Activated naive CD8-positive, alpha-beta T cell treated with anti-CD3 and anti-CD28 coated beads, Interleukin-2, amount 50 U/mL, for 16 hours (primary cell): ENCODE measurements at regions not wholly inside any gene's neighbourhood (a gene's known extent, or its start where the extent isn't known, plus 50 kb on each side); places are given as distances from the start of the nearest gene placed in this dataset.

ENCODE experiments used
- DNase-seq: peaks from one replicate; pipeline ENCODE4 v3.0.0-alpha.2; 2020; ENCODE audit warnings: low read depth, low spot score

DNA sequence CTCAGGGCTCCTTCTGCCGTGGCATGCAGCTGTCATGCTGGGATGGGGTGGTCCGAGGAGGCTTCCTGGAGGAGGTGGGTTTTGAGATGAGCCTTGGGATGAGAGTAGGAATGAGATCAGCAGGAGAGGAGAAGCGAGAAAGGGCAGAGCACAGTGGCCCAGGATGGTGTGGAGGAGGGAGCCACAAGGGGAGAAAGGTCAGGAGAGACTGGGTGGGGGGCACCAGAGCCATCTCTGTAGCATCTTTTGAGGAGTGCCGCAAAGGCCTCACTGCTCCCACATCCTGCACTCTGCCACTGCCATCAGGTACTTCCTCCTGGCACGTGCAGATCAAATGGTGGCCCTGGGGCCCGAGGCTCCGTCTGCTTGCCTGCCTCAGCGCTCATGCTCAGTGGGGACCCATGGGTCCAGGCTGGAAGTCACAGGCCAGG is 150.2 kb downstream of the MACROH2A1 start:
- DNase-seq: no peak

DNA sequence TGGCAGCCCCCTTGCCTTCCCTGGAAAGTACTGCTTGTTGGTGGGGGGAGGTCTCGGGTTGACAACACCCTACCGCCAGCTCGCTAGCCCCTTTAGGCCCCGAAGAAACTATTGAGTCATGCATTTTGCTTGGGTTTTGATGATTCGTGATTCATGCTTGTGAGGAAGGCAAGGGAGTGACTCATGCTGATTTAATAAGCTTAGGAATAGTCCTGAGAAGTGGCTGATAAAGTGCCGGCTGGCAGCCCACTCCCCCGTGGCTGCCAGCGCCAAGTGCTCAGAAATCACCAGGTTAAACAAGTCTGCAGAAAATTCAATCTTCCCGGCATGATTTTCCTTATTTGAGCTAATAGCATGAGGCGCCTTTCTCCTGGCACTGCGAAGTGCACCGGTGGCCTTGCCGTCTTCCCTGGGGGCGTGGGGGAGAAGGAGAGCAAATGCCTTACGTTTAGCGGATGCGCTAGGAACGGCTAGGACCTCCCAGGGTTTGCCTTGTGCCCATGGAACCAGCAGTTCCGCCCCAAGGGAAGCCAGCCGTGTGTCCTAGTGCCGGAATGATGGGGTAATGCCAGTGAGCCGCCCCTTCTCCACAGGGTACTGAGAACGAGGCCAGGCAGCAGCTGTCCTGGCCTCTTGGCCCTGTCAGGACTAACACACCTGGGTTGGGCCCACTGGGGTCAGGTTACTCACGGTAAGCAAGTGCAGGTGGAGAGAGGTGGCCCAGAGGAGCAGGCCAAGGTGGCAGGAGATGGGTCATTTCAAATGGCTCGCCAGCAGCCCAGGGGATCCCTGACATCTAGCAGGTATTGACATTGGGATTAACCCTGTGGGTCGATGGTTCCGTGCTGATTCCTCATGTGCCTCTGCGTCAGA is 151.9 kb downstream of the MACROH2A1 start:
- DNase-seq: no peak

DNA sequence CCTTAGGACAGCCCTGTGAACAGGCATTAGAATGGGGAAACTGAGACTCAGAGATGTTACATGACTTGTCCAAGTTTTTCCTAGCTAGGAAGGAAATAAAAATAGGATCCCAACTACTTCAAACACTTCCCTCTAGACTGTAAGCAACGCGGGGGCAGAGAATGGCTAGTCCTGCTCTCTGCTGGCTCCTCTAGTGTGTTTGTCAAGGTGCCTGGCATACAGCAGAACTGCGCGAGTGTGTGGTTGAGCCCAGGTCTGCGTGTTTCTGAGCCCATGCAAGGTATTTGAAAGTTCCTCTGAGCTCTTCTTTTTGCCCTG is 152.5 kb downstream of the MACROH2A1 start:
- DNase-seq: no peak

DNA sequence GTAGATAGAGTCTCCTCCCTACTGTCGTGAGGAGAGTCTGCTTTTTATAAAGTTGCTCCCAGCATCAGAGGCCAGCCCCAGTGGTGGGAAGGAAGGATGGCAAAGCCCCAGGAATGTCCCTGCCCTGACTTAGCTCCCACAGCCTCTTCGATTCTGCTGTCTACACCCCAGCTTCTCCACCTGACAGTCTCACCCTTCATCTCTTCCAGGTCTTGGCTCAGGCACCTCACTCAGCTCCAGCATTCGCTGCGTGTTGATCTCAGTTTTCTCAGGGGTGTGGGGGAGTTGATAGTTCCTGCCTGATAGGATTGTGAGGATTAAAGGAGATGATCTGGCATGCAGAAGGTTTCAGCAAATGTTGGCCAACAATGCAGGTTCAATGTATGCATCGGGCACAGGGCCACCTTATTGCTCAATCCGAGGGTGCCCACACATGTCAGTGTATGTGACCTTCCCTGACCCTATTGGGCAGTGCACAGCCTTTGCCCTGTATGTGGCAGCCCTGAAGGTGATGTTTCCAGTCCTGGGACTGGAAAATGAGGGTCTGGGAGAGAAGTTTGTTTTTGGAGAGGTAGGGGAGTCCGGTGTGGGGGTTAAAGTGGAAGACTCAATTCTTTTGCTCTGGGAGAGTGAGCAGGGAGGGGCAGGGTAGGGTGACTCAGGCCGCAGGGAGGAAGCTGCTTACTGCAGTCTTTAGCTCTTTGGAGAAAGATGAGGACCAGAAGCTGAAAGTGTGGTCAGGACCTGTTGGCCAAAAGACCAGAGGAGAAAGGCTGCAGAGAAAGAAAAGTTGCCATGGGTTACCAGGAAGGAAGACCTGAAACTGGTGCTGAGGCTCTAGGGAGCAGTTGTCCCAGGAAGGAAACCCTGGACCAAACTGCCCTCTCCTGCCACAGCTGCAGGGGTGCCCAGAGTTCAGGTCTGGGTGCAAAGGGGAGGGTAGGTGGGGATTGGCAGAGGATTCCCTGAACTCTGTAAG is 153.2 kb downstream of the MACROH2A1 start:
- no peak for DNase-seq

DNA sequence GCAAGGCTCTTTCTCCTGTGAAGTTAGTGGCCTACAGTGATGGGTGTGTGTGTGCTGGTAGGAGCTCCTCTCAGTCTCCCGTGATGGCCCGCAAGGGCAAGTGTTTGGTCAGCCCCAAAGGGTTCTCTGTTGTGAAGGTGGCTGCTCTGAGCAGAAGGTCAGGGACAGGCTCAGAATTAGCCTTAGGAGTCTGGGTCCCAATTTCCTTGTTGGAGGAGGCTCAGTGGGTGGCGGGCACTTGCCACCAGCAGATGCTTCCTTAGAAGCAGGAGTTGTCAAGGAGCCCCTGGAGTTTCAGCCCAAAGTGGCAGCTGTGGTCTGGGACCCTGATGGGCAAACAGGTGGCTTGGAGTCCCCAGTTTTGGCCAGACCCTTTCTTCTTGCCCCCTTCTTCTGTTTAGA is 154.4 kb downstream of the MACROH2A1 start:
- DNase-seq: no peak

DNA sequence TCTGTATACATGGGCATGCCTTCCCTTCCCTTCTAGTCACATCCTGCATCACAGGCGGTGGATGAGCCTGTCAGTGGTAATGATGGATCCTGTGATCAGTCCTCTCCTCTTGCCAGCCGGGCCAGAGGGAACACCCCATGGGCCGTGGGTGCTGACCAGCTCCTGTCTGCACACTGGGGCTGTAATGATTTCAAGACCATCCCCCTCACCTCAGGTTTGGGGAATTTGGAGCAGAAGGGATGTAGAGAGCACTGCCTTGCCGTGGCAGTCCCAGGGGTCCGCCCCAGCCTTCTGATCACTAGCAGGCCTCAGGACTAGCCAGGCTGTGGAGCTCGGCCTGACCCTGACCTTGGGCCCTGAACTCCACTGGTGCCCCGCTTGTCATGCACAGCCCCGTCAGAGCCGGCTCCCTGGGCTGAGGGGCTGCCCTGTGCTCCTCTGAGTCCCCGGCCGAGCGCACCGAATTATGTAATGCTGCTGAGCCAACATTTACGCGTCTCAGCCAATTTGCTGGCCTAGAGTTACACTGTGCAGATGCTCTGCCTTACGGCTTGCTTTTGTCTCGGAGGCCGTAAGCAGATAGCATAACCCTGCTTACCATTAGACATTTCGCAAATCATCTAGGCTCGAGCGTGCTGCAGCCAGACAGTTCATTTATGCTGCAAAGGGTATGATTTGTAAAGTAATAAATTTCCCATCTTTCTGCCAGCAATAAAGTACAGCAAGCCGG is 155.3 kb downstream of the MACROH2A1 start:
- no peak for DNase-seq

DNA sequence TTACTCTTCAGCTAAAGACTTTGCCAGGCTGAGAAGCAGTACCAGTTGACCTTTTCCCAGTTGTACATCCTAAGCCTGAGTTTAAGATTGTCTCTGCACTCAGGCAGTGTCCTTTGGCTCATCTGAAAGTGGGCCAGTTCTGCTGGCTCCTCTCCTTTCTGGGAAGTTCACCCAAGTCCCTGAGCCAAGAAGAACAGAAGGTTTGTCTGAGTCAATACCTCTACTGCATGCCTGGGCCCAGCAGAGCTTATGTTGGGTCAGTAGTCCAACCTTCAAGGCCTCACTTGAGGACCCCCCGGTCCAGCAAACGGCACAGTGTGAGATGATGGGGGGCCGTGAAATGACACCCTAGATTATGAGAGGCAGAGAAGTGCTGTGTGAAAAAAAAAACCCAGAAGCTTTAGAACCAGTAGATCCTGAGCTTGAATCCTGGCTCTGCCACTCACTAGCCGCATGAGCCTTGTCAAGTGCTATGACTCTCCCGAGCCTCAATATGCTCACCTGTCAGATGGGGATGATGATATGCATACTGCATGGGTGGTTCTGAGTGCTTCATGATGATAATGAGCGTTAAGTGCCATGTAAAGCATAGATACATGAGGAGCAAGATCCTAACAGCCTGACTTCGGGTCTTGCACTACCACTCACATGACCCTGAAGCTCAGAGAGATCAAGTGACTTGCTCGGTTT is 156.0 kb downstream of the MACROH2A1 start:
- no peak for DNase-seq

DNA sequence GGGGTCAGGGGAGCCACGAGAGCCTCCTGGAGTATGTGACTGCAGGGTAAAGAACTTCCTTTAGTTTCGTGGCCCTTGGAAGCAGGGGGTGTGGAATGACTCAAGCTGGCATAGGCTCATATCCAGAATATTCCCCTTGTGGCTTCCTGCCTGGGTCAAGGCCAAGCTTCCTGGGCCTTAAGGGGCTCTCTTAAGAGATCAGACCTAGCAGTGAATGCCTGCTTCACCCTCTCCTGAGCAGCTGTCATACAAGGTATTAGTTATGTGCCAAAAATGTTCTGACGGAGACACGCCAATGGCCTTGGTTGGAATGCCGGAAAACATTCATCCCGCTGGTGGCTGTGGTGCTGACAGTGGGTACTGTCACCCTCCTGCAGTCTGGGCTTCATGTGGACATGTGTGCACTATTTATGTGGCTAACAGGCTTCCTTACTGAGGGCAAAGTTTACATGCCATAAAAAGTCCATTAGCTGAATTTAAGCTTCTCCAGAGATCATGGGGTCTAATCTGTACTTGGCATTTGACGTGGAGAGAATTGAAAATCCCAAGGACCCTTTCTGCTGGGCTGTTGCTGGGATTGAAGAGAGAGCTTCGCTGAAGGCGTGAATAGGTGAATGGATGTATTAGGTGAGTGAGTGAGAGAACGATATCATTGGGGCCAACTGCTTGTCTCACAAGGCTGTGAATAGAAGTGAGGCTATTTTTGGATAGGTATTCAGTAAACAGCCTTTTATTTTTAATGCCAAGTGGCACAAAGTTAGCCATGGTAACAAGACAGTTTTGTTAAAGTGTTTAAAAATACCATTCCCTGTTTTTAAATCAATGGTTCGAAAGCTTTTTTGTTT is 156.8 kb downstream of the MACROH2A1 start:
- DNase-seq: no peak

DNA sequence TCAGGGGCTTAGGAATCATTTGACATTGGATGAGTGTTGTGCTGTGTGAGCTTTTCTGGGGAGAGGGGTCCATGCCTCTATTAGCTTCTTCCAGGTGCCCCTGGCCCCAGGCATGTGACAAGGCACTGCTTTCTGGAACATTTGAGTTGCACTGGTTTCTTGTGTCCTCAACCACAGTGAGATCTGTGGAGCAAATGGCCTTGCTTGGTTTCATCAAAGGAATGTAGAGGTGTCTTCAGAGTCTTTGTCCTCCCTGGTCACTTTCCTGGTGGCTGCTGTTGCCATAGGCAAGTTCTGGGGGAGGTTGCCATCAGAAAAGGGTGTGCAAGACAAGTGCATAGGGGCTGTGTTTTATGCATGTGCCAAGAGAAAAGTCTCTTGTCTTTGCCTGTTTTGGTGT is 157.5 kb downstream of the MACROH2A1 start:
- no peak for DNase-seq

DNA sequence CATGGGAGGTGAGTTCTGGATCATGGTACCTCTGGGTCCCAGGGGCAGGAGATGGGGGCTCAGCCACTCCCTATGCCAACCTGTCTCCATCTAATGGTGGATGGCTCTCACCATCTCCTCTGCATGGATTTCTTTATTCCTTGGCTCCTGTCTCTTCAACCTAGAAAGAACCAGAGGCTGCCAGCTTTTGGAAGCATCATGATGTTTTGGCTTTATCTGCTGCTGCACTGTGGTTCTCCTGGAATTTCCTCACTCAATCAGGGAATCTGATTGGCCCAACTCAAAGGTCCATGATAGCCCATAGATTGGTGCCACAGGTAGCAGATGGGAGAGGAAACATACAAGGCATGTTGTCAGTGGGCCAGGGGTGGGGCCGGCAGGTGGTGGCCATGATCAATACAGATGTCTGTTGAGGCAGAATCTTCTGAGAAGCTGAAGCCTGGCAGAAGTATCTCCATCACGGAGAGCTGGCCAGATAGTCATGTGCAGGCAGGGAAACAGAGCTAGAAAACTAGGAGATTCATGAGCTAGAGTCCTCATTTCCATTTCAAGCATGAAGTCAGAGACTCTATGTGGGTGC is 158.2 kb downstream of the MACROH2A1 start:
- no peak for DNase-seq

DNA sequence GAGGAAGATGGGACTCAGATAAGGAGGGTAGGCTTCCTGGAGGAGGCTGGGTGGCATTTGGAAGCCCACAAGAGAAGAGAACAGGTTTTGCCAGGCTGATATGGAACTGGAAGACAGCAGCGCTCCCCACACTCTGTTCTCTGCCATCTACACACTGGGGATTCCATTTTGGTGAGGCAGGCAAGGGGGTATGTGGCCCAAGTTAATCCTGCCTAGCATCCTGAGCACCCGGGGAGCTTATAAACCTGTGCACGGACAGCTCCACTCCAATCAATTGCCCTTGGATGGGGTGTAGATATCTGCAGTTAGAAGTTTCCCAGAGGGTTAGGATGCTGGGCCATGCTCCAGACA is 158.8 kb downstream of the MACROH2A1 start:
- no peak for DNase-seq

DNA sequence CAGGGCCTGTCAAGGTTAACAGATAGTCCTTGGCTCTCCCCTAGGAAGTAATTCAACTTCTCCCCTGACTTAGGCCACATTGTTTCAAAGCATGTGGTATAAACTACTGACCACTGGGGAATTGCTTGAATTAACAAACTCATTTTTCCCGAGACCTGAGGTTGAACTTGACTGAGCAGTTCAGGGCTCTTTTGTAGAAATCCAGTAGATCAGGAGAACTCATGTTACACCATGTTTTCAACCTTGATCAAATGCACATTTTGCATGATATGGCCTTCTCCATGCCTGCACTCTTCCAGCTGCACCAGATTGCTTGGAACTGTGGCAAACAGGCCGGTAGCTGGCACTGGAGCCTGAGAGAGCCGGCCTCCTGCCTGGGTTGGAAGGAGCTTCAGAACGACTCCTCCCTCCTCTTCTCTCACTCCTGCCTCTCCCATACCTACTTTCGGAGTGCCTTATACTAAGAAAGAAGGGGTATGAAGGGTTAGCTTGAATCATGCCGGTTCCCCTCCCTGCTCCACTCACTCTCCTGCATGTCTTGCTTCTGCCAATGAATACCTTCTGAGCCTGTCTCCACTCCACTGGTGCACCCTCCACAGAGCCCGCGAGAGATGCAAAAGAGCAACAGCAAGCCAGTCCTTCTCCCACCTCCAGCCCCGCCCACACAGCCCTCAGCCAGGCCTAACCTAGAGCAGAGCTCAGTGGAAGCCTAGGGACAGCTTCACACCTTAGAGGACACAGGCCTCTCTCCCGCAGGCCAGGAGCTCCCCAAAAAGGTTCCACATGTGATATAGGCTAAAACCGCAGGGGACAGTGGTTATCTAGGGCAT is 159.4 kb downstream of the MACROH2A1 start:
- no peak for DNase-seq

DNA sequence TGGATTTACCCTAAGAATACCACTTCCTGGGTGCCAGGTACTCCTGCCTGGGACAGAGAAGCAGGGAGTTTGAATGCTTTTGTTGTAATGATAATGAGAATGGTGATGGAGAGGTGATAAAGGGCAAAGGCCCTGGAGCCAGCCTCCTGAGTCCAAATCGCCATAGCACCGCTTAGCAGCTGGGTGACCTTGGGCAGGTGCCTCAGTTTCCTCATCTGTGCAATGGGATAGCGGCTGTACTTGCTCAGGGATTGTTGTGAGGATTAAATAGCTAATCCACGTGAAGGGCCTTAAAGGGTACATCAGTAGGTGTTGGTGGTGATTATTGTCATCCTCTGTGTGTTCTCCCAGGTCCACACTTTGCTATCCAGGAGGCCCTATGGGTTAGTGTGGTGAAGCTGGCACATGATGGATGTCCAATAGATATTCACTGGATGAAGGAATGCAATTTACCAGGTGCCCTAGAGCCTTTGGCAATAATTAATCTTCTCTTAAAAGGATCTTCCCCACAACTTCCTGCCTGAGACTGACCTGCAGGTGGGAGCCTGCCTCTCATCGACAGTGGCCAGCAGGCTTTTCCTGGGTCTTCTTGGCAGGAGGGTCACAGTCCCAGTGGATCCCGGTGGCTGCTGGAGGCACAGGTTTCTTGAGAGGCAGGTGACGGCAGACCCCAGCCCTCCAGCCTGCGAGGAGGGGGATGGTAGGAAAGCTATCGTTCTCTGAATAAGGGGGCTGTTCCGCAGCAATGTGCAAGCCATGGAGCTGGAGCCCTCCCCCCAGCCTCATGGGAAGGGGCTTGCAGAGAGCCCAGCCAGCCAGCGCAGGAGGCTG is 160.2 kb downstream of the MACROH2A1 start:
- no peak for DNase-seq

DNA sequence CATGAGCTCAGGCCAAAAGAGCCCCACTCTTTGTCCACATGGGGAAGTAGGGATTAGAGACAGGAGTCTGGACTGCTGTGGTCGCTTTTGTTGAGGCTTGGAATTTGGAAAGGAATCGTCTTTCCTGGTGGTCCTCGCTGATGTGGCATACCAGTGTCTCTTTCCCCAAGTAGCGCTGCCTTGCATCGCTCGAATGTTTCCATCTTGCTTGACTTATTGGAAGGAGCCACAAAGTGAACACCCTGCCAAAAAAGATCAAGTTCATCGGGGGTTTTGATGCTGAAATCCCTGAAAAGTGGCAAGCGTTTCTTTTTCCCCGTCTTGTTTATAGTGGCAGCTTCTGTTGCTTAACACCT is 161.3 kb downstream of the MACROH2A1 start:
- no peak for DNase-seq

DNA sequence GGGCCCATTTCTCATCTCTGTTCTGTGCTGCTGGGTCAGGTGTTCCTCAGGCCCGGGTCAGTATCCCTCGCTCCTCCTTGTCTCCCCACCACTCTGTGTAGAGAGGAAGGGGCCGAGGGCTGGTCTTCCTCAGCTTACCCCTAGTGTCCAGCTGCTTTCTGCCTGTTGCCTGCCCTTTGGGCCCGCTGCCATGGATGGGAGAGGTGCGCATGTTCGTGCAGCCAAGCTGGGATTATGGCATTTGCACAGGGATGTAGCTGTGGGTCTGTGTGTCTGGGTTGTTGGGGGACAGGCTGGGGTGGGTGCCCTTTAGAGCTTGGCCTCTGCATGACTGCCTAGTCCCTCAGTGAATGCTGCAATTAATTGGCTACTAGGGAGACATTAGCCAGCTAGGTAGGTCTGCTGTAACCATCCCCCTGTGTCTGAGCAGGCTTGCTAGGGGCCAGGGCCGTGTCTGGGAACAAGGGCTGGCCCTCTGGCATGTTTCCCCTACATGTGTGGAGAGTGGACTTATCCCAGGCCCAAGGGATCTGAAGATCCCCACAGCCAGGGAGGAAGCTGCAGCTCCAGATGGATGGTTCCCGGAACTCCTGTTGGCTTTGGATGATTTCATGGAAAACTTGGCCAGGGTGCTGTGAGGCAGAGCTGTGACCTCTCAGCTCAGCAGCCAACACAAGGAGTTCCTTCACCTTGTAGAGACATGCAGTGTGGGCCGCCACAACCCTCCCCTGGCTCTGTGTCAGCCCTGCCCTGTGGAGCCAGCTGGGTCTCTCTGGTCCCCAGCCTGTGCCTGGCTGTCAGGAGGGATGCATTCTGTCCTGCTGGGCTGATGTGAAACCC is 161.9 kb downstream of the MACROH2A1 start:
- DNase-seq: no peak

DNA sequence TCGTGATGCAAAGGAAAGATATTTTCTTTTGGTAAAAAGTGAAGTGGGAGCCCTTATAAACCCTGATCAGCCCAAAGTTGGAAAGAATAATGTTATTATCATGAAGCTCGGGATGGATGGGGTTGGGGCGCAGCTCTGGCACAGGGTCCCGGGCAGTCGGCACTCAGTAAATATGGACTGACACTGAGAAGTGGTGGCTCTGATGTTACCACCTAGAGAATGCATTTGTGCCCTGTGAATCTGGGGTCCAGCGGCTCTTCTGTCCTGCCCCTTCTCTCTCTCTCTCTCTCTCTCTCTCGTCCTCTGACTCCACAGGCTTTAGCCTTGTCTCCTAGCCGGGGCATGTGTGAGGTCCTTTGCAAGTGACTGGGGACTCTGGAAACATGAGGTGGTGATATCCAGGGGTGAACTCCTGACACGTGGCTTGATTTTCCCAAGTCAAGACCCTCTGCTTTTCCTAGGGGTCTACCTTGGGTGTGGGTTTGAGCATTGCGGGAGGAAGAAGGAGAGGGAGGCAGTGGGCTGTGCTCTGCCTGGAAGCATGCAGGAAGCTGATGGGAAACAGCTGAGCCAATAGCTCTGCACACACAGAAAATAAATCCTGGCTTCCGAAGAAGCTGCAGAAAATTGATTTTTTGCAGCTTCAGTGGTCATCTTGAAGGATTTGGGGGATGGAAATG is 162.7 kb downstream of the MACROH2A1 start:
- DNase-seq: no peak
